Suprapubic skin (tissue), 4 donors: ENCODE measurements at regions not wholly inside any gene's neighbourhood (a gene's known extent, or its start where the extent isn't known, plus 50 kb on each side); places are given as distances from the start of the nearest gene placed in this dataset.

Source experiments
- DNase-seq, 2 donors: peaks; one replicate each; pipeline ENCODE4 v3.0.0-alpha.2; 2019; ENCODE audit warnings: low spot score in 2 of 2
- H3K27ac ChIP-seq: fragments of 200-600 bp; sonication (generic); one replicate; pipeline ENCODE4 v1.5.1; 2019
- H3K27me3 ChIP-seq: fragments of 200-600 bp; sonication (generic); one replicate; pipeline ENCODE4 v1.5.1; 2019
- H3K36me3 ChIP-seq: fragments of 200-600 bp; sonication (generic); one replicate; pipeline ENCODE4 v1.5.1; 2019
- H3K4me1 ChIP-seq: fragments of 200-600 bp; sonication (generic); one replicate; pipeline ENCODE4 v1.5.1; 2019
- H3K4me3 ChIP-seq: fragments of 200-600 bp; sonication (generic); one replicate; pipeline ENCODE4 v1.5.1; 2019; ENCODE audit warnings: mild to moderate bottlenecking
- H3K9me3 ChIP-seq: fragments of 200-600 bp; sonication (generic); one replicate; pipeline ENCODE4 v1.5.1; 2019
- EP300 ChIP-seq: sonication (generic); formaldehyde crosslinking; IDR thresholded peaks from one replicate; pipeline ENCODE4 v1.6.1; 2017; ENCODE audit warnings: antibody characterized with exemption
- POLR2A ChIP-seq, 2 donors: fragments of 450-650 bp; IDR thresholded peaks; one replicate each; pipeline ENCODE4 v1.6.1; 2017; ENCODE audit warnings: antibody characterized with exemption in 2 of 2, mild to moderate bottlenecking in 2 of 2, moderate library complexity in 2 of 2
- POLR2AphosphoS5 ChIP-seq, 3 donors: sonication (generic); formaldehyde crosslinking; IDR thresholded peaks; one replicate each; pipeline ENCODE4 v1.6.1; 2017; ENCODE audit warnings: antibody characterized with exemption in 3 of 3
- WGBS: methylation state at CpG from one replicate; pipeline ENCODE4 v1.1.5; 2018; 5-methylcytosine and 5-hydroxymethylcytosine counted together
- TF ChIP-seq, protein P1 (sequence below), 2 donors: fragments of 200-600 bp in 1 of 2; fragments of 450-650 bp in 1 of 2; sonication (generic) in 1 of 2; IDR thresholded peaks; one replicate each; pipeline ENCODE4 v1.5.1; 2016 to 2019; ENCODE audit warnings: antibody characterized with exemption in 2 of 2, mild to moderate bottlenecking in 1 of 2, moderate library complexity in 1 of 2

DNA sequence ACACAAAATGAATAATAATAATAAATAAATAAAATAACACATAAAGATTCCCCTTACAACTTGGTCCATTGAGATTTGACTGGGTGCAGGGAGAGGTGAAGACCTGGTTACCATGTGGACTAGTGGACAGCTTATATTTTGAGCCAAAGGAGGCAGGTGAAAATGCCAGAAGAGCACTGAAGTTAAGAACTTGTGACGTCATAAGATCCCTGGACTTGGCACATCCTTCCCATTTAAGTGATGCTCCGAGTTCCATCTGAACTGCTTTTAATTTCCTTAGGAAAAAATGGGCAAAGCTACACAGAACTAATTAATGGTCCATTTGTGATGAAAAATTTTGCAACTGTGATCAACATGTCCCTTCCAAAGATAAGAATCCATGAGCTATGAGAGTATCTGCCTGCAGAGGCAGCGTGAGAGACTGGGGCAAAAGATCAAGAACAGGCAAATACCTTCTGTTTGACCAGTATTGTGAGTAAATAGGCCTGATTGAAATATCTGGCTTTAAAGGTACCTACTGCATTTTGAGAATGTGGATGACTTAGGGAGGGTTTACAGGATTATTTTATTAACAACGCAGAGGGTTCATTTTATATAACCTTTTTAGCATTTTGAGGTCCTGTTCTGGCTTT is 101.2 kb upstream of the POT1 start:
- Histone ChIP-seq H3K36me3 (no peaks in the 10 kb centered on the region), H3K9me3 (no peaks in the 10 kb centered on the region), H3K4me3 (no peak overlapping the region), H3K4me1 (no peaks in the 10 kb centered on the region), H3K27me3 (no peaks in the 10 kb centered on the region), H3K27ac (no peak overlapping the region)
- DNase-seq: no peak
- TF ChIP-seq EP300: no peak
- TF ChIP-seq, protein P1, sequence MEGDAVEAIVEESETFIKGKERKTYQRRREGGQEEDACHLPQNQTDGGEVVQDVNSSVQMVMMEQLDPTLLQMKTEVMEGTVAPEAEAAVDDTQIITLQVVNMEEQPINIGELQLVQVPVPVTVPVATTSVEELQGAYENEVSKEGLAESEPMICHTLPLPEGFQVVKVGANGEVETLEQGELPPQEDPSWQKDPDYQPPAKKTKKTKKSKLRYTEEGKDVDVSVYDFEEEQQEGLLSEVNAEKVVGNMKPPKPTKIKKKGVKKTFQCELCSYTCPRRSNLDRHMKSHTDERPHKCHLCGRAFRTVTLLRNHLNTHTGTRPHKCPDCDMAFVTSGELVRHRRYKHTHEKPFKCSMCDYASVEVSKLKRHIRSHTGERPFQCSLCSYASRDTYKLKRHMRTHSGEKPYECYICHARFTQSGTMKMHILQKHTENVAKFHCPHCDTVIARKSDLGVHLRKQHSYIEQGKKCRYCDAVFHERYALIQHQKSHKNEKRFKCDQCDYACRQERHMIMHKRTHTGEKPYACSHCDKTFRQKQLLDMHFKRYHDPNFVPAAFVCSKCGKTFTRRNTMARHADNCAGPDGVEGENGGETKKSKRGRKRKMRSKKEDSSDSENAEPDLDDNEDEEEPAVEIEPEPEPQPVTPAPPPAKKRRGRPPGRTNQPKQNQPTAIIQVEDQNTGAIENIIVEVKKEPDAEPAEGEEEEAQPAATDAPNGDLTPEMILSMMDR (IDR thresholded peaks at IDR 0.05): no peak
- TF ChIP-seq POLR2A (IDR thresholded peaks at IDR 0.05): no peak
- TF ChIP-seq POLR2AphosphoS5 (IDR thresholded peaks at IDR 0.05): no peak
- 80% methylated on average over 4 of the region's 4 CpGs for whole genome bisulfite sequencing

DNA sequence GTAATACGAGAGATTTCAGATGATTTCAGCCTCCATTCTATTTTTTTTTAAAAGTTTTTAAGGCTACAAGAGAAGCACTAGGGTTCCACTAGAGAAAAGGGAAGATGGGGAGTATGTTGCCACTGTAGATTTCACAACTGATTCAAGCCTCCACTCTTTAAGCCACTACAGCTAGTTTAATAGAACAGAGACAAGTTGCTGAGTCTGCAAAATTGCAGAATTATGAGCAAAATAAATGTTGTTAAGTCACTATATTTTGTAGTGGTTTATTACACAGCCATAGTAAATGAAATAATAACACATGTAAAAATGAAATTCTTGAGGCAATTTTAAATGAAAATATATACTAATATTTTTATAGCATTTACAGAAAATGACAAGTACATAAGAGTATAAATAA is 96.0 kb upstream of the POT1 start:
- TF ChIP-seq POLR2AphosphoS5 (IDR thresholded peaks at IDR 0.05) (no peak), POLR2A (IDR thresholded peaks at IDR 0.05) (no peak), EP300 (no peak)
- TF ChIP-seq, protein P1 (IDR thresholded peaks at IDR 0.05): no peak
- Histone ChIP-seq H3K4me3 (no peak overlapping the region), H3K27ac (no peak overlapping the region), H3K9me3 (no peaks in the 10 kb centered on the region), H3K27me3 (no peaks in the 10 kb centered on the region), H3K4me1 (no peaks in the 10 kb centered on the region), H3K36me3 (no peaks in the 10 kb centered on the region)
- WGBS: 74% methylated on average over 1 of the region's 1 CpG
- no peak for DNase-seq

DNA sequence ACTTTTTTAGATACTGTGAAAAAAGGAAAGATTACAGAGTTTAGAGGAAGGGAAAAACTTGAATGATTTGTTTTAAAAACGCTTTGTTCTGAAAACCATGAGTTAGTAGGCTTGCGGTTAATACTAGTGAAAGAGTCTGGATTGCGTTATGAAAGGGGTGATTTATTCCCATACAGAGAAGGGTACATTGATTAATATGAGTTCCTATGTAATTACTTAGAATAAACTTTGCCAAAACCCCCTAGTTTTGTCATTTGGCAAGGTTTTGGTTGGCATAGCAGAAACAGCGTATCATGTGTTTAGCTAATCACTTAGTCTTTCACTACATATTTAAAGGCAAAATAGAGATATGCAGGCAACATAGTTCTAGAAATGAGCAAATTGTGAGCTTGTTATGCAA is 91.2 kb upstream of the POT1 start:
- Histone ChIP-seq H3K9me3 (no peaks in the 10 kb centered on the region), H3K27me3 (no peaks in the 10 kb centered on the region), H3K4me3 (no peak overlapping the region), H3K4me1 (no peaks in the 10 kb centered on the region), H3K36me3 (no peaks in the 10 kb centered on the region), H3K27ac (no peak overlapping the region)
- WGBS: 75% methylated on average over 4 of the region's 4 CpGs
- TF ChIP-seq POLR2A (IDR thresholded peaks at IDR 0.05) (no peak), EP300 (no peak), POLR2AphosphoS5 (IDR thresholded peaks at IDR 0.05) (no peak)
- TF ChIP-seq, protein P1 (IDR thresholded peaks at IDR 0.05): no peak
- no peak for DNase-seq

DNA sequence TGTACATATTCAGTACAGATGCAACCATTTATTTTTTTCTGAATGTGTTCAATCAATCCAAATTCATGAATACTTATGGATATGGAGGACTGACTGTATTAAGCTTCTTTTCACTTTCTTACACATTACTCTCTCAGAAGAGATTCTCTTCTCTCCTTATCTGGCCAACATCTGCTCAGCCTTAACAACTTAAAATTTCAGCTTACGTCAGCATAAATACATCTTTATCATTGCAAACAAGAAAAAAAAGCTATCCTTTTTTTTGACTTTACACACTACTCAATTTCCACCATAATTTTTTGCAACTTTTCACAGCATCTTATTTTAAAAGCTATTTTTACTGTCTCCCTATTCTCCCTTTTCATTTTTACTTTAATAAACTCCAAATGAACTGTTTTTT is 80.9 kb upstream of the POT1 start:
- Histone ChIP-seq H3K36me3 (no peaks in the 10 kb centered on the region), H3K27ac (no peak overlapping the region), H3K4me3 (no peak overlapping the region), H3K9me3 (peaks cover 5% of the 10 kb centered on the region), H3K4me1 (no peaks in the 10 kb centered on the region), H3K27me3 (no peaks in the 10 kb centered on the region)
- WGBS: 52% methylated on average over 1 of the region's 1 CpG
- TF ChIP-seq, protein P1 (IDR thresholded peaks at IDR 0.05): no peak
- no peak for TF ChIP-seq POLR2A (IDR thresholded peaks at IDR 0.05)
- DNase-seq: no peak

DNA sequence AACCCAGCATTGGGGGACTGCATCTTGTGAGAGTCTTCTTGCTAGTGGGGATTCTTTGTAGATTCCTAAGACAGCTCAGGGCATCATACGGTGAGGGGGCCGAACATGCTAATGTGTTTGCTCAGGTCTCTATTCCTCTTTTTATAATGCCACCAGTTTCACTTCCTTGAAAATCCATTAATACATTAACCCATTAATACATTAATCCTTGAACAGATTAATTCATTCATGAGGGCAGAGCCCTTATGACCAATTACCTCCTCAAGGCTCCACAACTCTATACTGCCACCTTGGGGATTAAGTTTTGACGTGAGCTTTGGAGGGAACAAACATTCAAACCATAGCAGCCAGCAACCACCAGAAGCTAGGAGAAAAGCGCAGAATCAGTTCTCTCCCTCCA is 67.2 kb upstream of the POT1 start:
- no peaks in the 10 kb centered on the region for H3K36me3 ChIP-seq
- no peaks in the 10 kb centered on the region for H3K9me3 ChIP-seq
- no peaks in the 10 kb centered on the region for H3K27me3 ChIP-seq
- H3K27ac ChIP-seq: no peak overlapping the region
- TF ChIP-seq, protein P1 (IDR thresholded peaks at IDR 0.05): no peak
- TF ChIP-seq POLR2AphosphoS5 (IDR thresholded peaks at IDR 0.05): no peak
- TF ChIP-seq POLR2A (IDR thresholded peaks at IDR 0.05): no peak
- no peak for TF ChIP-seq EP300
- no peaks in the 10 kb centered on the region for H3K4me1 ChIP-seq
- DNase-seq: no peak
- no peak overlapping the region for H3K4me3 ChIP-seq
- 80% methylated on average over 4 of the region's 4 CpGs for whole genome bisulfite sequencing
